ENCODE measurements at regions not wholly inside any gene's neighbourhood (a gene's known extent, or its start where the extent isn't known, plus 50 kb on each side); places are given as distances from the start of the nearest gene placed in this dataset.

- TF ChIP-seq, protein P1, sequence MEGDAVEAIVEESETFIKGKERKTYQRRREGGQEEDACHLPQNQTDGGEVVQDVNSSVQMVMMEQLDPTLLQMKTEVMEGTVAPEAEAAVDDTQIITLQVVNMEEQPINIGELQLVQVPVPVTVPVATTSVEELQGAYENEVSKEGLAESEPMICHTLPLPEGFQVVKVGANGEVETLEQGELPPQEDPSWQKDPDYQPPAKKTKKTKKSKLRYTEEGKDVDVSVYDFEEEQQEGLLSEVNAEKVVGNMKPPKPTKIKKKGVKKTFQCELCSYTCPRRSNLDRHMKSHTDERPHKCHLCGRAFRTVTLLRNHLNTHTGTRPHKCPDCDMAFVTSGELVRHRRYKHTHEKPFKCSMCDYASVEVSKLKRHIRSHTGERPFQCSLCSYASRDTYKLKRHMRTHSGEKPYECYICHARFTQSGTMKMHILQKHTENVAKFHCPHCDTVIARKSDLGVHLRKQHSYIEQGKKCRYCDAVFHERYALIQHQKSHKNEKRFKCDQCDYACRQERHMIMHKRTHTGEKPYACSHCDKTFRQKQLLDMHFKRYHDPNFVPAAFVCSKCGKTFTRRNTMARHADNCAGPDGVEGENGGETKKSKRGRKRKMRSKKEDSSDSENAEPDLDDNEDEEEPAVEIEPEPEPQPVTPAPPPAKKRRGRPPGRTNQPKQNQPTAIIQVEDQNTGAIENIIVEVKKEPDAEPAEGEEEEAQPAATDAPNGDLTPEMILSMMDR (IDR thresholded peaks at IDR 0.05; ENCODE audit: insufficient read depth, low read length): no peak
- no peak for TF ChIP-seq POLR2AphosphoS5 (IDR thresholded peaks at IDR 0.05; ENCODE audit: low read depth)
- TF ChIP-seq GABPA (IDR thresholded peaks at IDR 0.05; ENCODE audit: low read depth): no peak
- TF ChIP-seq, protein P2, sequence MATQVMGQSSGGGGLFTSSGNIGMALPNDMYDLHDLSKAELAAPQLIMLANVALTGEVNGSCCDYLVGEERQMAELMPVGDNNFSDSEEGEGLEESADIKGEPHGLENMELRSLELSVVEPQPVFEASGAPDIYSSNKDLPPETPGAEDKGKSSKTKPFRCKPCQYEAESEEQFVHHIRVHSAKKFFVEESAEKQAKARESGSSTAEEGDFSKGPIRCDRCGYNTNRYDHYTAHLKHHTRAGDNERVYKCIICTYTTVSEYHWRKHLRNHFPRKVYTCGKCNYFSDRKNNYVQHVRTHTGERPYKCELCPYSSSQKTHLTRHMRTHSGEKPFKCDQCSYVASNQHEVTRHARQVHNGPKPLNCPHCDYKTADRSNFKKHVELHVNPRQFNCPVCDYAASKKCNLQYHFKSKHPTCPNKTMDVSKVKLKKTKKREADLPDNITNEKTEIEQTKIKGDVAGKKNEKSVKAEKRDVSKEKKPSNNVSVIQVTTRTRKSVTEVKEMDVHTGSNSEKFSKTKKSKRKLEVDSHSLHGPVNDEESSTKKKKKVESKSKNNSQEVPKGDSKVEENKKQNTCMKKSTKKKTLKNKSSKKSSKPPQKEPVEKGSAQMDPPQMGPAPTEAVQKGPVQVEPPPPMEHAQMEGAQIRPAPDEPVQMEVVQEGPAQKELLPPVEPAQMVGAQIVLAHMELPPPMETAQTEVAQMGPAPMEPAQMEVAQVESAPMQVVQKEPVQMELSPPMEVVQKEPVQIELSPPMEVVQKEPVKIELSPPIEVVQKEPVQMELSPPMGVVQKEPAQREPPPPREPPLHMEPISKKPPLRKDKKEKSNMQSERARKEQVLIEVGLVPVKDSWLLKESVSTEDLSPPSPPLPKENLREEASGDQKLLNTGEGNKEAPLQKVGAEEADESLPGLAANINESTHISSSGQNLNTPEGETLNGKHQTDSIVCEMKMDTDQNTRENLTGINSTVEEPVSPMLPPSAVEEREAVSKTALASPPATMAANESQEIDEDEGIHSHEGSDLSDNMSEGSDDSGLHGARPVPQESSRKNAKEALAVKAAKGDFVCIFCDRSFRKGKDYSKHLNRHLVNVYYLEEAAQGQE (IDR thresholded peaks at IDR 0.05; ENCODE audit: insufficient replicate concordance, low read depth): no peak
- TF ChIP-seq SPI1 (IDR thresholded peaks at IDR 0.05; ENCODE audit: borderline replicate concordance, low read depth): peak; percentile 72; the same call in 1 of the 2 replicates
Observed at GRCh38 chr12:25320123-25321006, 69.6 kb upstream of the KRAS start.

Measured in HL-60 (cell line).